Body of pancreas (tissue), 4 donors: ENCODE measurements at regions not wholly inside any gene's neighbourhood (a gene's known extent, or its start where the extent isn't known, plus 50 kb on each side); places are given as distances from the start of the nearest gene placed in this dataset.

ENCODE experiments used
- POLR2A ChIP-seq, 3 donors: fragments of 450-650 bp; IDR thresholded peaks; one replicate each; pipeline ENCODE4 v1.6.1; 2016; ENCODE audit warnings: antibody characterized with exemption in 3 of 3, mild to moderate bottlenecking in 2 of 3
- TF ChIP-seq, protein P1 (sequence below), 7 experiments: fragments of 450-650 bp in 4 of 7; fragments of 200-600 bp in 3 of 7; sonication (generic) in 3 of 7; IDR thresholded peaks; one replicate each; pipeline ENCODE4 v1.5.1; 2016 to 2019; ENCODE audit warnings: antibody characterized with exemption in 7 of 7

GRCh38 chr4:125062115-125063050, 252.4 kb upstream of the FAT4 start:
- TF ChIP-seq, protein P1, sequence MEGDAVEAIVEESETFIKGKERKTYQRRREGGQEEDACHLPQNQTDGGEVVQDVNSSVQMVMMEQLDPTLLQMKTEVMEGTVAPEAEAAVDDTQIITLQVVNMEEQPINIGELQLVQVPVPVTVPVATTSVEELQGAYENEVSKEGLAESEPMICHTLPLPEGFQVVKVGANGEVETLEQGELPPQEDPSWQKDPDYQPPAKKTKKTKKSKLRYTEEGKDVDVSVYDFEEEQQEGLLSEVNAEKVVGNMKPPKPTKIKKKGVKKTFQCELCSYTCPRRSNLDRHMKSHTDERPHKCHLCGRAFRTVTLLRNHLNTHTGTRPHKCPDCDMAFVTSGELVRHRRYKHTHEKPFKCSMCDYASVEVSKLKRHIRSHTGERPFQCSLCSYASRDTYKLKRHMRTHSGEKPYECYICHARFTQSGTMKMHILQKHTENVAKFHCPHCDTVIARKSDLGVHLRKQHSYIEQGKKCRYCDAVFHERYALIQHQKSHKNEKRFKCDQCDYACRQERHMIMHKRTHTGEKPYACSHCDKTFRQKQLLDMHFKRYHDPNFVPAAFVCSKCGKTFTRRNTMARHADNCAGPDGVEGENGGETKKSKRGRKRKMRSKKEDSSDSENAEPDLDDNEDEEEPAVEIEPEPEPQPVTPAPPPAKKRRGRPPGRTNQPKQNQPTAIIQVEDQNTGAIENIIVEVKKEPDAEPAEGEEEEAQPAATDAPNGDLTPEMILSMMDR (IDR thresholded peaks at IDR 0.05), result no peak
- TF ChIP-seq POLR2A (IDR thresholded peaks at IDR 0.05), result no peak
